GM21529 (cell line): ENCODE measurements at regions not wholly inside any gene's neighbourhood (a gene's known extent, or its start where the extent isn't known, plus 50 kb on each side); places are given as distances from the start of the nearest gene placed in this dataset.

Source experiments
- ATAC-seq: cut with Tn5 transposase; IDR thresholded peaks from one replicate; pipeline ENCODE4 v1.9.1; 2021; ENCODE audit not compliant: unreplicated experiment

DNA sequence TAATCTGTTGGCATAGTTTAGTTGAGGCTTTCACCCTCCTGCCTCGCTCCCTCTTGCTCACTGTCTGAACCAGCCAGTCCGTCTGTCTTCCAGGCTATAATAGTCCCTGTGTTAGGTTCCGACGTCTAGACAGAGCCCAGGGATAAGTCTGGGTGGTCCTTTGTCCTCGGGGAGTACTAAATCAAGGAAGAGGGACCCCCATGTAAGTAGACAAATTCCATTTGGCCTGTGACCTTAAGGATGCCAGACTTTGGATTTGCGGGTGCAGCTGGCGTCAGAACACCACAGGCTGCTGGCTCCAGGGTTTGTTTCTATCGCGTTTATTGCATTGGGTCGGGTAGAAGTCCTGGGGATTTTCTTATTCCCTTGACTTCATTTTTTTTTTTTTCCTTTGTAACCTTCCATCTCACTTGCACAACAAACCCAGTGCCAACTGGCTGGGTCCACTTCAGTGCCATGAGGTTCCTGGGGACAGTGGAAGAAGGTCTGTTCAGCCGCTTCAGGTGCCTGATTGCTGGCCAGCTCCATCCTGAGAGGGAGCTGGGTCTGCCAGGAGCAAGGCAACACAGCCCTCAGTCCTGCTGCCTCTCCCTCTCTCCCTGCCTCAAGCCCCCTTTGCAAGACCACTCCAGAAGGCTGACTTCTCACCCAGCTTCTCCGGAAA lies 95.4 kb upstream of the KLHL25 start:
- ATAC-seq = no peak

GRCh38 chr15:85890620-85890980 lies 95.9 kb upstream of the KLHL25 start:
- no peak for ATAC-seq

DNA sequence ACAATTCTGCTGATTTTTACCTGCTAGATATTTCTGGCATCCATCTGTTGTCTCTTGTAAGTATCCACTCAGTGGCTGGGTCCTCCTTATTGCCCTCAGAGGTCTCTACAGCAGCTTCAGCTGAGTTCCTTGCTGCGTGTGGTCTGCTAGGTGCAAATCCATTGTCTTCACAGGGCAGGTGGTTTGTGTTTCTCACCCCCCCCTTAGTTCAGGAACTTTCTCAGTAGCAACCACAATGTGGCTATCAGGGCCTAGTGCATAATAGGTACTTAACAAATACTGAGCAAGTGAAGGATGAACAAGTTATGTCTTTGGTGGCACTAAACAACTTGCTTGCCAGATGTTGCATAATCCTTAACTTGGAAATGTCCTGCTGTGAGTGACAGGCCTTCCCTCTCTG lies 96.7 kb upstream of the KLHL25 start:
- no peak for ATAC-seq

DNA sequence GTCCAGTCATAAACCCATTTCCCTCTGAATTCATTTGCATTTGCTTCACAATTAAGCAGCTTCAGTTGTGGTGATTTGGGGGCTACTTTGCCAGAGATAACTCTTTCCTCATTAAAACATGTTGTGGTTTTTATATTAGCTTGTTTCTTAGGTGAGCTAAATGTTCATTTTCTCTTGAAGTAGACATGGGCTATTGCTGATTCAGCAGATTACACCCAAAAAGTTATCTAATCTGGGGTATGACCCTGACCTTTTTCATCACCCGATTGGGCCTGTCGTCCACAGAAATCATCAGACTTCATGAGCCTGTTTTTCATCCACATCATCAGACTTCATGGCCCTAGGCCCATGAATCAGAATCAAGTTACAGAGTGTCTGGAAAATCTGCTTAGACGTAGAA lies 97.5 kb upstream of the KLHL25 start:
- no peak for ATAC-seq

DNA sequence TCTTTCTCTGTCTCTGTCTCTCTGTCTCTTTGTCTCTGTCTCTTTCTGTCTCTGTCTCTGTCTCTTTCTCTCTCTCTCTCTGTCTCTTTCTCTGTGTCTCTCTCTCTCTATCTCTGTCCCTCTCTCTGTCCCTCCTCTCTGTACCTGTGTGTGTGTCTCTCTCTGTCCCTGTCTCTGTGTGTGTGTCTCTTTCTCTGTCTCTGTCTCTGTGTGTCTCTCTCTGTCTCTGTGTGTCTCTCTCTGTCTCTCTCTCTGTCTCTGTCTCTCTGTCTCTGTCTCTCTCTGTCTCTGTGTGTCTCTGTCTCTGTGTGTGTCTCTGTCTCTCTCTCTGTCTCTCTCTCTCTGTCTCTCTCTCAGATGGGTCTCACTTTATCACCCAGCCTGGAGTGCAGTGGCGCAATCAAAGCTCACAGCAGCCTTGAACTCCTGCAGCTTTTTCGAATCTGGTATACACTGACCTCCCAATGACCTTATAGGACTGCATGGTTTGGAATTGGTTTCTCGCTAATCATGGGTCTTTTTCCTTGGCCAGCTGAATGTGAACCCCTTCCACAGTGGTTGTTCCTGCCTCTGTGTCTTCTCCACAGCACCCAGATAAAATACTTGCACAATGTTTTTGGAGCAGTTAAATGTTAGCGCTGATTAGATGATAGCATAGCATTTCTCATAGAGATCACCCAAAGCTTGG lies 102.6 kb upstream of the KLHL25 start:
- ATAC-seq = no peak

- no peak for ATAC-seq
Observed at GRCh38 chr15:85897895-85898717, 103.4 kb upstream of the KLHL25 start.

DNA sequence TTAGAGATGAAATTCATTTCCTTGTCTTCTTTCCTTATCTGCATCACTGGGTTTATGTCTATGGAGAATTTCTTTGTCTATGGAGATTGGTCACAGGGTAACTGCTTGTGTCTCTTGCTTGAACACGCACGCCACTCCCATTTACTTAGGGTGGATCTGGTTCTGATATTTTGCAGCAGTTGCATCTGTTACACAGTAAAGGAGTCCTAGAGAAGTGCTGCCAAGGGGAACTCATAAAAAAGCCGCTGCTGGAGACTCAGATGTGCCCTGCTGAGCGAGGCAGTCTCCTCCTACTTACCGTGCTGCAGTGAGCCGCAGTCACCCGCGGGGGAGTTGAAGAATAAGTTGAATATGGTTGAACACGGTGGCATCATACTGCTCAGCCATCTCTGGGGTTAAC lies 105.2 kb upstream of the KLHL25 start:
- no peak for ATAC-seq

GRCh38 chr15:85905751-85906450 lies 111.2 kb upstream of the KLHL25 start:
- ATAC-seq = no peak

DNA sequence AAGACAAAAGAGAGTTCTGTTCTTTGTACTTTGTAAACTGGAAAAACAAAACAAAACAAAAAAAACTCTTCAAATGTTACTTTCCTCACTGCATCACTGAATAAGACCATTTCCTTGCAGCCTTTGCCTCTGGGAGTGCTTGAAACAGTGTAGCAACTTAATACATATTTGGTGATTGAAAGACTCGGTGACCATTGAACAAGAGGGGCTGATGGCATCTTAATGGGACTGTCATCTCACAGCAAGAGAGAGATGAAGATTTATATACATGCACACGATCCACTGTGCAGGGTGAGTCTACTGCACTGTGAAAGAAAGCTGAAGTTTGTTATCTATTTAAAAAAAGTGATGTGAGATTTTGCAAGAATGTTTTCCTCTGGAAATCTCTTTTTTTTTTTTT lies 111.9 kb upstream of the KLHL25 start:
- no peak for ATAC-seq

DNA sequence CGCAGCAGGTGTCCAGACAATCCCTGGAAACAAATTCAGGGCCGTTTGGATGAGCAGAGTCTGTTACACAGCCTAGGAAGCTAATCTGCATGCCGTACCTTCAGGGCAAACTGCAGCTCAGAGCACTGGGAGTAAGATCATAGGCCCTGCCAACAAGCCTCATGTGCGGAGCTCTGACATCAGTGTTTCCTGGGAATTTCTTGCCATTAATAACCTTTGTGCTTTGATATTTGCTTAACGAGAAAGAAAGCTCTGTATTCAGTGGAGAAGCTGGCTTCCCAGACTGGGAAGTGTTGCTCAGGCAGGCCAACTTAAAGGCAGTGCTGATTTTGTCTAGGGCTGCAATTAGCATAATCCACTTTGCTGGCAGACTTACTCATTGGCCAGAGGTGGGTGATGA lies 116.1 kb upstream of the KLHL25 start:
- ATAC-seq = no peak

GRCh38 chr15:85913461-85913860 lies 118.7 kb upstream of the KLHL25 start:
- no peak for ATAC-seq

DNA sequence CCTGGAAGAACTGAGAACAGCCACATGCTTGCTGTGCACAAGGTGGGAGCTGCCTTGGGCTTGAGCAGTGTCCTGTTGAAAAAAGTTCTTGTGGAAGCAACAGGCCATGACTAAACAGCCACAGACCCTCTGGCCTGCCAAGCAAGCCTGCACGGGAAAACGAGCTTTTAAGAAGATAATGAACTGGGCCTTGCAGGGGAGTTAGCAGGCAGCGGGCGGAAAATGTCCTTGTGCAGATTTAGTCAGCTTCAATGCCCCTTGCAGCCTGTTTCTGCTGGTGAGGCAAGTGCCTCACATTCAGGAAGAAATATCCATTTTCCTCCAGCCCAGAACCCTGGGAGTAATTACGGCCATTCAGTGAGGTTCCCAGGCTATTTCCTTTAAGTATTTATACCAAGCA lies 126.2 kb upstream of the KLHL25 start:
- no peak for ATAC-seq

DNA sequence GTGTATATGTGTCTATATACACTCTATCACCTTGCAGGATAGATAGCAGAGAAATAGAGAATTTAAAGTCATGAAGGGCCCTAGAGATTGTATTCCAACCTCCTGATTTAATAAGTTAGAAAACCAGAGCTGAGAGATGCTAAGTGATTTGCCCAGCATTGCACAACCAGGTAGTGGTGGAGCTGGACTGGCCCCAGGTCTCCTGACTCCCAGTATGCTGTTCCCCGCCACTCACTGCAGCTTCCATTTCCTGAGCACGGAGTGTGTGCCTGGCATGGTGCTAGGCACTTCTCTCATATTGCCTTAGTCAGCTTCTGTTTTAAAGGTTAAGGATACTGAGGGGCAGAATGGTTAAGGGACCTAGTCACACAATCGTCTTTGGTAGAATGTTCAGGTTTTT lies 129.4 kb upstream of the KLHL25 start:
- ATAC-seq = no peak

DNA sequence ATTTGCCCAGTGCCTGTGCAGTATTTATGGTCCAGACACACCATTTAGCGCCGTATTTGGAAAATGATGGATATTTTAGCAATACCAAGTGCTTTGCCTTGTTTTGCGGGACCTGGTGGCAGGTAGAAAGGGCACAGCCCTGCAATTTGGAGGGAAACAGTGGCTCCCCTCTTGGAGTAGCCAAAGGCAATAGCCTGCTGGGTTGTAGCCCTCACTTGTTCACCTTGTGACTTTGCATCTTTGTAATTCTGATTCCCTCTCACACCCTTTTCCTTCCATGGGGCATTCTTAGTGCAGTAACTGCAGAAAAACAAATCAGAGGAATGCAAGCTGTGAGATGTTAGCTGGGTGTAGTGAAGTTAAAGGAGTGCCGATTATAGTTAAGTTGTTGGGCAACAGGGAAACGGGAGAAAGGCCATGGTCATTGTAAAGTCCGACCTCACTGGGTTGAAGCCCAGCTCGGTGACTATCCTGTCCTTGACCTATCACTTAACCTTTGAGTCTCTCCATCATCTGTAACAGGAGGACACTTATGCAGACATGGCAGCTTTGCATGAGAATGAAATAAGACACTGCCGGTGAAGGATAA lies 131.0 kb upstream of the KLHL25 start:
- ATAC-seq = no peak

DNA sequence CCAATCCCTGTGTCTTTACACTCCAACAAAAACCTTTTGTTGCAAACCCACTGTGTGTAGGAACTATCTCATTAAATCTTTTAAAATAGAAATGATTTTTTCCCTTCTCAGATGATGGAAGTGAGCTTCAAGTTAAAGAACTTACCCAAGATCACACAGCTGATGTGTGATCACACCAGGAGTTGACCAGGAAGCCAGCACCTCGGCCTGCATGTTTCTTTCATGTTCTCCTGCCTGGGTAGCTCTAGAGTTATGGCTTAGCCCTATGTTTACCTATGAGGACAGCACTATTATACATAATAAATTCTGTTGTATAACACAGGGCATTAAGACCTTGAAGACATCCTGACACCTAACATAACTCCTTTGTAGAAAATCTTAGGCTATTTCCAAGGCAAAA lies 132.1 kb upstream of the KLHL25 start:
- no peak for ATAC-seq

DNA sequence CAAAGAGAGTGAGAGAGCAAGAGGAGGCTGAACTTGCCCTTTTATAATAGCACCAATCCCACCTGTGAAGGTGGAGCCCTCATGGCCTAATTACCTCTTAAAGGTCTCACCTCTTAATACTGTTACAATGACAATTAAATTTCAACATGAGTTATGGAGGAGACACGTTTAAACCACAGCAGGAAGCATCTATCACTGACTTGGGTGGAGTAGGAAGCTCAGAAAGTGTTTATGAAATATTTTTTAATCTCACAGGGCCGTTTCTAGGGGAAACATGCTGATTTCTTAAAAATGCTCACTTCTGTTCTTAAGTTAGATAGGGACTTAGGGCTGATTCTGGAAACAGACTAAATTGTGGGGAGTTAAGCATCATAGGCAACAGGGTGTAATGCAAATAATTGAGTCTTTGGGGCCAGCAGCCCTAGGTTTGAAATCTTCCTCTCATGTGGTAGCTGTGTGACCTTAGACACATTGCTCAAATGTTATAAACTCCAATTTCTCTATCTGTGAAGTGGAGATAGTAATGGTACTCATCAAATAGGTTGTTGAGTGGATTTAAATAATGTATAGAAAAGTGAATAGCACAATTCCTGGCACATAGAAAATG lies 133.3 kb upstream of the KLHL25 start:
- ATAC-seq = no peak

DNA sequence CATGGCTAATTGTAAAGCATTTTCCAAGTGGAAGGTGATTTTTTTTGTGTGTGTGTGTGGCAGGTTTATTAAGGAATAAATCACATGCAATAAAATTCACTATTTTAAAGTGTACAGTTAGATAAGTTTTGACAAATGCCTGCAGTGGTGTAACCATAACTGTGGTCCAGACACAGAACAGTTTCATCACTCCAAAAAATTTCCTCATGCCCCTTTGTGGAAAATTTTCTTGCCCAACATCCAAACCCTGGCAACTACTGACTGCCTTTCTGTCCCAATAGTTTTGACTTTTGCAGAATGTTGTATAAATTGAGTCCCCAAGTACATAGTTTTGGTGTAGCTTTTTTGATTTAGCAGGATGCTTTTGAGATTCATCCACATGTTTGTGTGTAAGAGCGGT lies 135.1 kb upstream of the KLHL25 start:
- ATAC-seq = no peak

- no peak for ATAC-seq
Observed at GRCh38 chr15:85932391-85932790, 137.7 kb upstream of the KLHL25 start.

- ATAC-seq = no peak
Observed at GRCh38 chr15:85934691-85935090, 140.0 kb upstream of the KLHL25 start.

DNA sequence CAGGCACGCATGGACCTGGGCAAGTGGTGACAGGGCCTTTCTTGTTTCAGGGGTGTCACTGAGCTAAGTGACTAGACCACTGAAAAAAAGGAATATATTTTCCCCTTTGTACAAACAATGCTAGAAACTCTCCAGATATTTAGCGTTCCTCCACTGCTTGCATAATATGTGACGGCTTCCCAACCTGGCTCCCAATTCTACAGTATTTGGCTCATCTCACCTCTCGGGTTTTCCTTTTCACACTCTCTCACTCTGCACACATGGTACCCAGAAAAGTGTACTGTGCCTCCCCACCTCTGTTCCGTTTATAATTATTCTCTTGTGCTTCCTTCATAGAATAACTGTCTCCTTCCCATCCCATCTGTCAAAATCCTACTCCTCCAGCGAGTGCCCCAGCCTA lies 140.5 kb upstream of the KLHL25 start:
- no peak for ATAC-seq

DNA sequence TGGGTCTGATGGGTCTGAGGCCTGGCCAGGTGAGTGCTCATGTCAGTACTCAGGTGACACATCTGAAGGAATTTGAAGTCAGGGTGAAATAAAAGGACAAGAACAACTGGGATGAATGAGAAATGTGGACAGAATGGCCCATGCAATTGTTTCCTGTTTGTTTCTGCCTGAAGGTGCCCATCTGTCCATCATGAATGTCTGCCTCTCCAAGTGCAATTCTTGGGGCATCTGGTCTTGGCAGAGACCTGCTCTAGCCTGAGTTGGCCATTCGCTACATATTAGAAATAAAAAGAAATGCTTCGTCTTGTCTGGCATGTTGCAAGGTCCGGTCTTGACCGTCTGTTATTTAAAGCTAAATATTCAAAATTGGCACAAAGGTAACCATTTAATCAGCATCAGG lies 142.0 kb upstream of the AGBL1 start:
- no peak for ATAC-seq
